Retina (tissue), 1 donor: ENCODE measurements at regions not wholly inside any gene's neighbourhood (a gene's known extent, or its start where the extent isn't known, plus 50 kb on each side); places are given as distances from the start of the nearest gene placed in this dataset.
"Not testable (repeated sequence)": the region's sequence is repeated elsewhere in the genome, so short reads cannot be mapped to it uniquely, and the experiment has no call there.

Experiments used
- DNase-seq: peaks from one replicate; pipeline ENCODE4 v3.0.0-alpha.2; 2016

- no peak for DNase-seq
Observed at GRCh38 chr12:67539946-67540345, 108.6 kb upstream of the DYRK2 start.

- no peak for DNase-seq
Observed at GRCh38 chr12:67540920-67541624, 107.5 kb upstream of the DYRK2 start.

GRCh38 chr12:67541625-67541991, 106.9 kb upstream of the DYRK2 start:
- DNase-seq = no peak

GRCh38 chr12:67543021-67543770, 105.3 kb upstream of the DYRK2 start:
- no peak for DNase-seq

- DNase-seq = no peak
Observed at GRCh38 chr12:67545298-67545697, 103.2 kb upstream of the DYRK2 start.

GRCh38 chr12:67546746-67547145, 101.8 kb upstream of the DYRK2 start:
- no peak for DNase-seq

- not testable (repeated sequence) for DNase-seq
Observed at GRCh38 chr12:67555075-67555717, 93.3 kb upstream of the DYRK2 start.

GRCh38 chr12:67558775-67559174, 89.8 kb upstream of the DYRK2 start:
- DNase-seq = no peak

GRCh38 chr12:67559751-67560150, 88.8 kb upstream of the DYRK2 start:
- DNase-seq = no peak

- no peak for DNase-seq
Observed at GRCh38 chr12:67562513-67563287, 85.8 kb upstream of the DYRK2 start.

GRCh38 chr12:67568055-67568454, 80.5 kb upstream of the DYRK2 start:
- DNase-seq = no peak

- DNase-seq = no peak
Observed at GRCh38 chr12:67572492-67572891, 76.1 kb upstream of the DYRK2 start.

GRCh38 chr12:67573566-67573965, 75.0 kb upstream of the DYRK2 start:
- DNase-seq = no peak

GRCh38 chr12:67578976-67579661, 69.4 kb upstream of the DYRK2 start:
- DNase-seq = no peak

GRCh38 chr12:67579662-67580003, 68.9 kb upstream of the DYRK2 start:
- DNase-seq = no peak

- DNase-seq = no peak
Observed at GRCh38 chr12:67582238-67582834, 66.2 kb upstream of the DYRK2 start.

- no peak for DNase-seq
Observed at GRCh38 chr12:67582844-67583243, 65.7 kb upstream of the DYRK2 start.

GRCh38 chr12:67586951-67587350, 61.6 kb upstream of the DYRK2 start:
- no peak for DNase-seq

GRCh38 chr12:67589078-67589477, 59.5 kb upstream of the DYRK2 start:
- no peak for DNase-seq

- DNase-seq = no peak
Observed at GRCh38 chr12:67590149-67590790, 58.3 kb upstream of the DYRK2 start.

- no peak for DNase-seq
Observed at GRCh38 chr12:67592228-67593011, 56.1 kb upstream of the DYRK2 start.
